HS-27A (cell line): ENCODE measurements at regions not wholly inside any gene's neighbourhood (a gene's known extent, or its start where the extent isn't known, plus 50 kb on each side); places are given as distances from the start of the nearest gene placed in this dataset.
"Not testable (repeated sequence)": the region's sequence is repeated elsewhere in the genome, so short reads cannot be mapped to it uniquely, and the experiment has no call there.

ENCODE experiments used
- DNase-seq: peaks from one replicate; pipeline ENCODE4 v3.0.0-alpha.2; 2012; ENCODE audit warnings: low read depth, missing footprints

DNA sequence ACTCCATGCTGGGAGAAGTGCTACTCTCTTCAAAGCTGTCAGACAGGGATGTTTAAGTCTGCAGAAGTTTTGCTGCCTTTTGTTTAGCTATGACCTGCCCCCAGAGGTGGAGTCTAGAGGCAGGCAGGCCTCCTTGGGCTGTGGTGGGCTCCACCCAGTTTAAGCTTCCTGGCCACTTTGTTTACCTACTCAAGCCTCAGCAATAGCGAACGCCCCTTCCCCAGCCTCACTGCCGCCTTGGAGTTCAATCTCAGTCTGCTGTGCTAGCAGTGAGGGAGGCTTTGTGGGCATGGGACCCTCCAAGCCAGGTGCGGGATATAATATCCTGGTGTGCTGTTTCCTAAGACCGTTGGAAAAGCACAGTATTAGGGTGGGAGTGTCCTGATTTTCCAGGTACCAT, 715.9 kb downstream of the IPMK start:
- not testable (repeated sequence) for DNase-seq

- no peak for DNase-seq
Measured at GRCh38 chr10:57535306-57535705, 732.4 kb downstream of the IPMK start.

- DNase-seq = no peak
Measured at GRCh38 chr10:57513637-57514036, 754.1 kb downstream of the IPMK start.

DNA sequence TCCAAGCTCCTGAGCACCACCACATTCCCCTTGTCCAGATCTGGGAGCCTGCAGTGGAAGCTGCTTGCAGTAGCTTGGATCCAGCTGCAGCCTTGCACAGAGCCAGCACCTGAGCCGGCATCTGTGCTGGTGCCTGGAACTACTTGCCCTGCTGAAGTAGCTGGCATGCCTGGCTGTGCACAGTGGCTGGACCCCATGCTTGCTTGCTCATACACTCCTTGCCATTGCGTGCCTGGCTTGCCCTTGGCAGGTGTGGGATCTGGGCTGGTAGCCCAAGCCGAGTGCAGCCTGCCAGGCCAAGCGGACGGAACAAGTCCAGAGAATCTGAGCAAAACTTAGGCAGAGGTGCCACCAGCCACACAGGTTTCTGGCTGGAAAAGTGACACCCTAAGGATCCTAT, 759.9 kb downstream of the IPMK start:
- no peak for DNase-seq

- DNase-seq = no peak
Measured at GRCh38 chr10:57506414-57507094, 761.1 kb downstream of the IPMK start.

DNA sequence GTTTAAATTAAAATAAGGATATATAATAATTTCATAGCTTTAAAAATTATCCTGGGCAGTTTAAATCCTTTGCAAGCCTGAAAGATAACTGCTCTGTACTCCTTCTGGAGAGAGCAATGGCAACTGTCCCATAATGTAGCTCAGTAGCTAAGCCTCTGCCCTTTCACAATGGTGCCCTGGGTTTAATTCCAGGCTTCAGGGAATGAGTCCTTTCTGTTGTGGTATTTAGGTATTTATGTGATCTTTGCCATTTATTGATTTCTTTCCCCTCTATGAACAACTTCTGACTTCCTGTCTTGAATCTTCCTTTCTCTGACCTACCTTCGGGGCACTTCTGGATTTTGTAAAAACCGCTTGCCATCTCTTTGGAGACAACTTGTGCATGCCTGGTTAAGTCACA, 773.2 kb downstream of the IPMK start:
- no peak for DNase-seq

- DNase-seq = no peak
Measured at GRCh38 chr10:57482259-57482658, 785.4 kb downstream of the IPMK start.

DNA sequence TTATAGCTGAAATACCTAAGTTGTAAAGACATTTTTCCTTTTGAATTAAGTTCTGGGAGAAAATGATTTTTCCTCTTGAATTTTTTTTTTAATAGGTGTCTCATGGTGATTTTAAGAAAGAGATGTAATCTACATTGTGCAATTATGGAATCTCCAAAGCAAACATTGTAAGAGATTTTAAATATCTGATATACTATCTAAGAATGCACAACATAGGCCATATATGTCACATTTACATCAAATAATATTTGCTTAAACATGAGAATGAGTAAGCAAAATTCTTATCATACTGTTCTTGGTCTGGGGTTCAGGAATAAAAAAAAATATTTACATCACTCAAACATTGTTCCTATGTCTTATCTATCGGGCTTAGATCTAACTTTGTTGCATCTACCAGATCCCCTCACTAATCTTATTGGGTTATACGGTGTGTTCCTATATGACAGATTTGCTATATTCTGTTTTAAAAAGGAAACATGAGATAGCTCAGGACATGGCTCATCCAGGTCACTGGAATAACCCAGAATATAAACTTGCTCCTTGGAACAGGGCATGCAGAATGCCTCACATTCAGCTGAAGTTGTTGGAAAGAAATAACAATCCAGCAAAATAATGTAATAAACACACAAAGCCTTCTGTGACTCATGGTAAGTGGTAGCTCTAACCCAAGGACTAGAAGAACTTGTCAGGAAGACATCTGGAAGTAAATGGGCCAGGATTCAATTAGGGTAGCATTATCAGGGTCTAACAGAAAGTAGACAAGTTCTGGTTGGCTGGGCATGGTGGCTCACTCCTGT, 794.7 kb downstream of the IPMK start:
- DNase-seq = no peak

- DNase-seq = no peak
Measured at GRCh38 chr10:57468894-57469432, 798.7 kb downstream of the IPMK start.

DNA sequence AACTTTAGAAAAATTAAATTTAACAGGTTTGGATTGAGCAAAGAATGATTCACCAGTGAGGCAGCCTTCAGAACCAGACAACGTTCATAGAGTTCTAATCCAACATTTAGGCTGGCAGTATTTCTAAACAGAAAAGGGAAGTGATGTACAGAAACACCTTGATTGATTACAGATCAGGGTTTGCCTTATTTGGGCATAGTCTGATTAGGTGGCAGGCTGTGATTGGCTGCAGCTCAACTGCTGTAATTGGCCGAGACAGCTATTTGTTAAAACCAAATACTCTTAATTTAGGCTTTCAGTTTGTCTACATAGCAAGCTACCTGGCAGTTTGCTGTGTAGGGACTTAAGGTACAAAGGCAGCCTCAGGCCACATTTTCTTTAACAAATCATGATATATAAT, 802.5 kb downstream of the IPMK start:
- no peak for DNase-seq

DNA sequence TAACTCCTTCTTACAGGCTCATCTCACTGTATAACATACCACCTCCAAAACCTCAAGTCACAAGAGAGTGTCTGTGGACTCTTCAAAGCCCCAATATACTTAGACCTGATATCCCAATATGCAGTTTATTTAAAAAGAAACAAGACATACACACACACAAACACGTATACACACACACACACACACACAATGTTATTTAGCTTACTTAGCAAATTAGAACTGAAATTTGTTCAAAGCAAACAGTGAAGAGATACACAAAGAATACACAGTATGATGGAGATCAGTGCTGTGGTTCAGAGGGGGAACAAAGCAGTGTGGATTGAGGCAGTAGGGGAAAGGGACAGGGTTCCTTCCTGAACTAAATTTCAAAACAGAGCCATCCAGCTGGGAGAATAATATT, 807.2 kb downstream of the IPMK start:
- DNase-seq = no peak

DNA sequence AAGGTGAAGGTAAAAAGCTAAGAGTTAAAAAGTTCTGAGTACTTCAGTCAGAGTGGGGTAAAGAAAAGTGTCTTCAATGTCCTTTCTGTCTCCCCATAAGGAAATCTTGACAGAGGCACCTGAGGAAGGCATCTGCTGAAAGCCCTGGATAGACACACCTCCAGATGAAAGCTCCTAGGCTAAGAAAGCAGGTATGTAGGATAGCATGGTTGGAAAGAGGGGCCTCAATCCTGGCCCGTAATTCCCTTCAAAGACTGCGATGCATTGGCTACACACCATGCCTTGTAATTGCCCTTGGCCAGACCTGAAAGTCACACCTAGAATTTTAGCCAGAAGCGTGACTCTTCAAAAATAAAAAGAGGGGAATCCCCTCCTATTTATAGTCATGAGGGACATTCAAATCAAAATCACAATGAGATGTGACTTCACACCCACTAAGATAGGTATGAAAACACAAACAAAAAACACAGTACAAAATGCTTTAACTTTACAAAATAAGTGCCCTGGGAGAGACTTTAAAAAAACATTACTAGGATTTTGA, 809.7 kb downstream of the IPMK start:
- no peak for DNase-seq

DNA sequence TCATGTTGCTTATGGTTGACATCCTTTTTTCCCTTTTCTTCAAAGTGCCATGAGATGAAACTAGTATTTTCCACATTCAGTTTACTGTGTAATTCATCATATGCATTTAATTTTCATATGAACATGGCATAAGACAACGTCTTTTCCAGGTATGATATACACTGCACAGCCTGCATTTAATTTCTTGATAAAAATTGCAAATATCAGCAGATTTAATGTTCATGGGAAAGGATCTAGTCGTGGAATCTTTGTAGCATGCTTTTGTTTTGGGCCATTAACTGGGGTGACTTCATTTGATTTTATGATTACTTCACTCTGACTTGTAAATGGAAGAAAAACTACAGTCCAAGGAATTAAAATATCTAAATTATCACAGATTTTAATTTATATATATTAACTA, 837.3 kb downstream of the IPMK start:
- no peak for DNase-seq

DNA sequence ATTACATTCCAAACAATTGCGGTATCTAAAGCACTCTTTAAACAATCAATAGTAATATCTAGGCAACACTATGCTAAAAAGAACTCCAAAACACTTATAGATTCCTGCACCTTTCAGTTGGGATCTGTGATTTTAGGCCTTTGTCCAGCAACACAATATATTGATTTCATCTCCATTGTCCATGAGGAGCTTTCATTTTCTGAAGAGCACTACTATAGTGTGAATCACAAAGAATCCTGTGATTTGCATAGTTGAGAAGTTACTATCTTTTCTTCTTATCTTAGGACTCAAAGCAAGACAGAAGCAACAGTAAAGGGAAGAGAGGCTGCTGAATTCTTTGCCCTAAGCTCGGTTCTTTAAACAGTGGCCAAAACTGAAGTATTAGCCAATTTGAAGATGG, 846.8 kb downstream of the IPMK start:
- DNase-seq = no peak

GRCh38 chr10:57418476-57418875, 849.2 kb downstream of the IPMK start:
- no peak for DNase-seq

- no peak for DNase-seq
Measured at GRCh38 chr10:57395923-57396322, 871.8 kb downstream of the IPMK start.

GRCh38 chr10:57367412-57367811, 900.3 kb downstream of the IPMK start:
- DNase-seq = no peak

- DNase-seq = no peak
Measured at GRCh38 chr10:57362811-57363210, 904.9 kb downstream of the IPMK start.

DNA sequence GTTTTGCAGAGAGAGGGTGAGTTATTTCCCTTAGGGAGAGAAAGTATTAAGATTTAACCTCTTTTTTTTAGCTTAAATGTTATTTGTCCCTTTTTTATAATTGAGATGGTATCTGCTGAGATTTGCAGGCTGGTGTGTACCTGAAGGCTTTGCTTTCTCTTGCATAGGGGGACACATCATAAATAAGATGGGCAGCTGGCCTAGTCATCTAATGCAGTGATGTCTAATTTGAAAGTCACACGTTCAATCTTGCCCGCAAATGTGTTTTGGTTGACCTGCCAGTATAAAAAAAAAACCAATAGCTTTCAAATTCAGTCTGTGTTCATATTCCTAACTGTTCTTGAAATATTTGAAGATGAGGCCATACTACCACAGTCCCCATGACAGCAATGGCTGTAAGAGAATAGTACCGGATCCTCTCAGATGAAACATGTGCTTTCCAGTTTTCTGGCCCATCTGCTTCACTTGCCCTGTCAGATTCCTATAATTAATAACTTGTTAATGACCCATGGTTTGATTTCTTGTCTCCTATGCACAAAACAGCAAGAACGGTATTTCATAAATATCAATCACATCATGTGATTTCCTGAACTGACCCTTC, 914.2 kb downstream of the IPMK start:
- DNase-seq = no peak

DNA sequence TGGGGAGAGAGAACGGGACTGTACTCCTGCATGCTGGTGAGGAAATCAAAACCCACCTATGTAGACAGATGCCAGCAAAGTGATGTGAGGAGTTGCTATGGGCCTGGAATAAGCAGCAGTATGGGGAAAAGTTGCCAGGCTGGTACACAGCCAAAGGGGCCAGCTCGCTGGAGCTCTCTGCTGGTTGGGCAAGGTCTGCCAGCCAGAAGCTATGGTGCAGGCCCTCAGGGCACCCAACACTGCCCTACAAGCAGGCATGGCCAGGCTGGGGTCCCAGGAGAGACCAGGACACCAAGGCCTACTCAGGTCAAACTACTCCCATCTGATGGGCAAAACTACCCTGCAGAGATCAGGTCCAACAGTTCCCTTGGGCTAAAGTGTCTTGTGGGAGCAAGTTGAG, 916.6 kb downstream of the IPMK start:
- no peak for DNase-seq

GRCh38 chr10:57341294-57341693, 926.4 kb downstream of the IPMK start:
- no peak for DNase-seq

GRCh38 chr10:57338823-57339558, 928.7 kb downstream of the IPMK start:
- DNase-seq = no peak
